Left forelimb (tissue), 1 donor: ENCODE measurements at regions not wholly inside any gene's neighbourhood (a gene's known extent, or its start where the extent isn't known, plus 50 kb on each side); places are given as distances from the start of the nearest gene placed in this dataset.

Source experiments
- DNase-seq: peaks from one replicate; pipeline ENCODE4 v3.0.0-alpha.2; 2018; ENCODE audit warnings: low spot score

DNA sequence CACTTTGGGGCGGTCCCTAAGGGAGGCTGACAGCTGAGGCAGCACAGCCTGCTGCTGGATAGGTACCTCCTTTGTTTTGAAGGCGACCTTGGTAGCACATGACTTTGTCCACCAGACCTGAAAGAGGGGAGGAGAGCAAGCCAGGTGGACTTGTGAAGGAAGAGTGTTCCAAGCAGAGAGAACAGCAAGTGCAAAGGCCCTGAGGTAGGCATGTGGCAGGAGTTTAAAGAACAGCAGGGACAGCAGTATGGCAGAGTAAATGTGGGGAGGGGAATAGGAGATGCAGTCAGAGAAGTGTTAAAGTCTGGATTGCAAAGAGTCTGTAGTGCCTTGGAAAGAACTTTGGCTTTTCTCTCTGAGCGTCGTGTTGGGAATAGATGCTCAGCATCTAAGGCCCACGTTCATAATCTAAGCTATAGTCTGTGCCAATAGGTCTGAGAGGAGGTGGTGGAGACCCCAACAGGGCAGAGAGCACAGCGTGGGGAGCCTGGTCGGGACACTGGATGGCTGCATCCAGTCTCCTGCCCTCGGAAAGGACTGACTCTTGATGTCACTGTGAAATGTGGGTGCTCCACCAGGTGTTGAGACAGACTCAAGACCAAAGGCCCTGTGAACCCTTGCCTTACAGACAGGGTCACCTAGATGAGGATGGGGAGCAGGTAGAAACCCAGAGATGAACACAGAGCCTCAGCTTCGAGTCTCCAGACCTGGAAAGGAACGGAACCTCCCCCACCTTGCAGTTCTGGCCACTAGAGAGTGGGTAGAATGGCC lies 242.1 kb upstream of the PWP1 start:
- no peak for DNase-seq

DNA sequence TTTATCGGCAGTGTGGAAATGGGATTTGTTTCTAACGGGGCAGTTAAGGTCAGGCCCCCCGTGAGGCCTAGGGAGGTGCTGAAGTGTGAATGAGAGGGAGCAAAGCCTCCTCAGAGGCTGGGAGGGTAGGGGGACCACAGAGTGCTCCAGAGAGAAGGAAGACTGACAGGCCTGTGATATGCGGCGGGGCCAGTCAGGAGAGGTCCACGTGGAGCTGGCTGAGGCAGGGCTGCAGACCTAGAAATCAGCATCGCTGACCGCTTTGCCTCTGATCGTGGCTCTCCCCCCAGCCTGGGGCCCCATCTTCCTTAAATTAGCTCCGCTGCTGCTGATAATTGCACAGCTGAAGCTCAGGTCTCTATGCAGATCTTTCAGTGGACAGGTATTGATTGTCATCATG lies 240.8 kb upstream of the PWP1 start:
- DNase-seq: no peak

DNA sequence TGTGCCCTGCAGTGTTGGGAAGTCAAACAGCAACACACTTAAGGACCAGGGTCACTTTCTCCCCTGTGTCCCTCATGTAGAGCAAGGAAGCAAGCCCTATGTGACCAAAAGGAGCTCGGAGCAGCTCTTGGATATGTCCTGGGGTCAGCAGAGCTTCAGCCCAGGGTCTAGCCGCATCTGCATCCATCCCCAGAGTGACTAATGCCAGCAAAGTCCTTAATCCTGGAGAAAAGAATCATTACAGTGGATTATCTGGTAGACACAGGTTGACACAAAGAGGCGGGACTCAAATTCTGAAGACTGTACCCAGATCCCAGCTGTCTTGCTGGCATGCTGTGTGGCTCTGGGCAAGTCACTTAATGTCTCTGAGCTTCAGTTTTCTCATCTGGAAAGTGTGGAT lies 239.1 kb upstream of the PWP1 start:
- no peak for DNase-seq

DNA sequence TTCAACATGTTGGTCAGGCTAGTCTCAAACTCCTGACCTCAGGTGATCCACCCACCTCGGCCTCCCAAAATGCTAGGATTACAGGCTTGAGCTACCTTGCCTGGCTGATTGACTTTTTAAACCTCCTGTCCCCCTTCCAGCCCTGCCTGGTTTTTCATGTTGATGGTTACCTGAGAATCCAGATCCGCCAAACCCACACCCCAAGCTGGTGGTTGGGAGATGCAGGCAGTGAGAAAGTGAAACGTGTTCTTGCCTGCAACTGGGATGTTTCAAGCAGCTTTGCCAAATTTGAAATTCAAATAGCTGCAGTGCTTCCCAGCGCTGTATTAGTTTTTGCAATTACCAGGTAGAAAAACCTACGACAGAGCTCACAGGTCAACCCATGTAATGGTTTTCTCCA lies 238.3 kb upstream of the PWP1 start:
- DNase-seq: no peak

DNA sequence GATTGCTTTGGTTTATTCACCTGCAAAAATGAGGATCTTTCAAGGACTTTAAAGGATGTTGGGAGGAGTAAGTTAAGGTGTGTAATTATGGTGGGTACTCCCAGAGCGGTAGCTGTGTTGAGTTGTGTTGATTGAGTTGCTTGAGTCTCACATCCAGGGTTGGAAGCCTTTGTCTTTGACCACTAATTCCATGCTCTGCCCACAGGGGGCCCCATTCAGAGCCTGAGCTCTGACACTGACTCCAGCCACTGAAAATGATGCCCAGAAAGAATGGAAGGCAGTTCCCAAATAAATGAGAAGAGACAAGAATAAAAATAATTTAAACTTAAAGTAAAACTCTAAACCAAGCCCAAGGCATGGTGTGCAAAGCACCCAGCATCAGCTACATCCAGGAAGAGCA lies 237.4 kb upstream of the PWP1 start:
- no peak for DNase-seq

DNA sequence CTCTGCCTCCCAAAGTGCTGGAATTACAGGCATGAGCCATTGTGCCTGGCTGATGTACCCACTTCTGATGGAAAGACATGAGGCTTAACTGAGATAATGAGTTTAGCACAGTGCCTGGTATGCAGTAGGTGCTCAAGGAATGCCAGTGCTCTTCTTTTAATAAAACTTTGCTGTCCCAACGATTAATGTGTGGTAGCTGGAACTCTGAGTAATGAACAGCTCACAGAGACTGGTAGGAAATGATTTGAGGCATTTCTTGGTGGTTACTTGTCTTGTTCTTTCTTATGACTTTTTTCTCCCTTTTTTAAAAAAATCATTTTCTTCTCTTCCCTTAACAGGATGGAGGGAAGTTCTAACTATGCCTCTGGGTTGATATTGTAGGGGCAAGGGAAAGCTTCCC lies 235.7 kb upstream of the PWP1 start:
- no peak for DNase-seq

DNA sequence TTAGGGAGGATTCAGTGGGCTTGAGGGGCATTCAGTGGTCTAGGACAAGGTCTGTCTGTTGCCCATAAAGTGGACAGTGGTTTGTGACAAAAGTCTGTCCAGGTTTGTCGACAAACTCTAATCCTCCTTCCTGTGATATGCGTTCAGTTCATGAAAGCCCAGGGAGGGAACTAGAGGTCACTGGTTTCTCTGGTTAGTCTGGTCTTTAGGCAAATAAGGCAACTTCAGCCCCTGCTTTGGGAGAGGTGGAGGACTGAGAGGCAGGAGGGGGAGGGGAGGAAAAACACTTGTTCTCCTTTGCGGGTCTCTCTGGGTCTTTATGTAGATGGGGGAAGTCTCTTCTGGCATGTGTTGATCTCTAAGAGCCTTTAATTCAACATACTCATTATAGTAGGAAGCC lies 235.1 kb upstream of the PWP1 start:
- DNase-seq: no peak

DNA sequence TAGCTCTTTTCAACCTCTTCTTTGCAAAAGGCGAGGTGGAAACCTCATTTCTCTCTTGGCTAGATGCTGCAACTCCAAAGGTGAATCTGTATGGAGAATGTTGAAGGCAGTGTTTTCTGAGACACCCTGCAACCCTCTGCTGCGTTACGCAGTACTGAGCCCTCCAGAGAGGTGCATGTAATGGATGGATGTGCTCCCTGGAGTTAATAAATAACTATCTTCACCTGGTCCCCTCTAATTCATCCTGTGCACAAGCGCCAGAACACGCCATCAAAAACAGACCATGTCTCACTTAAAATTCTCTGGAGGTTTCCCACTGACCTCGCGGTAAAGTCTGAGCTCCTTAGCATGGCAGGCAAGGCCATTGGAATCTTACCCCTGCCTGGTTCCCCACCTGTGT lies 234.4 kb upstream of the PWP1 start:
- no peak for DNase-seq

DNA sequence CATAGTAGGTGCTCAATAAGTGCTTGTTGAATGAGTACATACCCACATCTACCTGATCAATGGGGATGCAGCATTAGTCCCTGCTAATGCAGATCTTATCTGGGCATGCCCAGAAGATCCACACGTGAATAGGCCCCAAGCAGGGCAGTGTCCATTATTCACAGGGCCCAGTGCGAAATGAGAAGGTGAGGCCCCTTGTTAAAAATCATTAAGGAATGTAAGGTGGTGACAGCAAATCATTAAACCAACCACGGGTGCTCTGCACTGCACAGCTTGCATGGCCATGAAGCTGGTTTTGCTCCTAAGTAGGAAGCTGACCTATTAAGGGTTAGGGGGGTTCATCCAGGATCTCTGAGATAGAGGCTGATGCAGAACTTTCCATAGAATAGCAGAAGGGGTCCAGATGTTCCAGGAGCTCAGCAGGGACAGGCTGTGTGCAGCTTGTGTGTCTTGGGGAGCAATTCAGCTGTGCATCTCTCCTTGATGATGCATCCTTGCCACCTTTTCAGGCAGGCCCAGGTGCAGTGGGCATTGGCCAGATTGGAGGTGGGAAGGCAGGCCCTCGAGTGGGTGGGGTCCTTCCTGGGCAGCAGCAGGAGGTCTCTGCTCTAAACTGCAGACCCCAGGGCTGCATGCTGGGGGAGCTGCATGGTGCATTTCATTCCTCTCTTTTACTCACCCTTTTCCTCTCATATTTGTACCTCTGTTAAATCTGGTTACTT lies 231.3 kb upstream of the PWP1 start:
- DNase-seq: no peak

DNA sequence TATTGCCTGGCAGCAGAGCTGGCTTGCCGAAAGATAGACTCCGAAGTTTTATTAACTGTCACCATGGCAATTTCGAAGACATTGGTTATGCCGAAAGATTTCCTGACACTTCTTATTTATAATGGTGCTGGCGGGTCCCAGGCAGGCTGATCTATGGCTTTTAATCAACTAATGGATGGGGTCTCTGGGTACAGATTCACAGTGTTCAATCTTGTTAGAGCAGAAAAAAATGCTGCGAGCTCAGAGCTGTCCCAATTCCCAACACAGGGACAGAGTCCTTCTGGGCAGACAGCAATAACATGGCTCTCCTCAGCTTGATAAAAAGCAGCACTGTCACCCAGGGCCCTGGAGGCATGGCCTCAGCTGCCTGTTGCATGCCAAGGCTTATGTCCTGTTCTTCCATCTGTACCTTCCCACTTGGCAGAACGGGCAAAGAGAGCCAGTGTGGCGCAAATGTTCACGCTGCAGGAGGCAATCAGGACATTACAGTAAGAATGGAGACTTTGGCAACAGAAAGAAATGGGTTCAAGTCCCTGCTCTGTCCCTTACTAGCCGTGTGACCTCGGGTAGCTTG lies 228.2 kb upstream of the PWP1 start:
- DNase-seq: no peak

DNA sequence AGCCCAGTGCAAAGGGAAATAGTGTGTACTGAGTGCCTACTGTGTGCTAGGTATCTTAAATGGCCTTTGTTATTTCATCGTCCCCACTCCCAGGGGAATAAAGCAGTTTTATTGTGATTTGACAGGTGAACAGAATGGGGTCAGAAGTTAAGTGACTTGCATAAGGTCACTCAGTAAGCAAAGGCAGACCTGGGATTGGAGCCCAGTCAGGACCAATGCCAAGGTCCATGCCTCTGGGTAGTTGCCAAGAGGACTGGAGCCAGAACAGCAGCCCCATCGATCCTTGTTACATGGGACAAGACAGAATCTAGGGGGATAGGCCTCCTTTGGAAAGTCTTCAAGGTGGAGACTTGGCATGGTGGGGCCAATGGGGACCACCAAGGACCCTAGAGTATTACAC lies 227.4 kb upstream of the PWP1 start:
- no peak for DNase-seq

DNA sequence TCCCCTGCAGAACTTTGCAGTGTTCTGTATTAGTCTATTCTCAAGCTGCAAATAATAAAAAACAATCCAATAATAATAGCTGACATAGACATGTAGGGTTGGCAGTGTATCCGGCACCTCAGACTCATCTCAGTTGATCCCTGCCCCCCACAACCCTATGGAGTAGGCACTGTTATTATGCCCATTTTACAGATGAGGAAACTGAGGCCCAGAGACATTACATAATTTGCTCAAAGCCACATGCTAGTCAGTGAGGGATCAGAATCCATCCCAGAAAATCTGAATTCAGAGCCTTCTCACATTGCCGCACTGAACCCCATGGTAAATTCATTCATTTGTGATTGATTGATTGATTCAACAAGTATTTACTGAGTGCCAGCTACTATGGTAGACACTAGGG lies 226.6 kb upstream of the PWP1 start:
- DNase-seq: no peak

DNA sequence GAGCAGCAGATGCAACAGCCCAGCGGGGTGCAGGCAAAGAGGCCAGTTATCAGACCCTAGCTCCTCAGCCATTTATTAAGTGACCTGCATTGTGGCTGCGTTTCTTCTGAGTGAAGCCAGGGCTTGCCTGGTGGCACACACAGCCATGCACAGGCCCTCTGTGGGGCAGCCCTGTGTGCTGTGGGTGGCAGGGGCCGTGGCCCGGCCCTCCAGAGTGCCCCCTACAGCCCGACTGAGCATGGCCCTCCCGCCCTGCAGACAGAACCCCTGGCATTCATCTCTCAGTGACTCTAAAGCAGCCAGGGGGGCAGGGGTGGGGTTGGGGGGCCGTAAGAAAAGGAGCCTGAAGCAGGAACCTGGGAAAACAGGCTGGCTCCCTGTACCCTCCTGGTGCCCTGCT lies 226.0 kb upstream of the PWP1 start:
- DNase-seq: no peak

DNA sequence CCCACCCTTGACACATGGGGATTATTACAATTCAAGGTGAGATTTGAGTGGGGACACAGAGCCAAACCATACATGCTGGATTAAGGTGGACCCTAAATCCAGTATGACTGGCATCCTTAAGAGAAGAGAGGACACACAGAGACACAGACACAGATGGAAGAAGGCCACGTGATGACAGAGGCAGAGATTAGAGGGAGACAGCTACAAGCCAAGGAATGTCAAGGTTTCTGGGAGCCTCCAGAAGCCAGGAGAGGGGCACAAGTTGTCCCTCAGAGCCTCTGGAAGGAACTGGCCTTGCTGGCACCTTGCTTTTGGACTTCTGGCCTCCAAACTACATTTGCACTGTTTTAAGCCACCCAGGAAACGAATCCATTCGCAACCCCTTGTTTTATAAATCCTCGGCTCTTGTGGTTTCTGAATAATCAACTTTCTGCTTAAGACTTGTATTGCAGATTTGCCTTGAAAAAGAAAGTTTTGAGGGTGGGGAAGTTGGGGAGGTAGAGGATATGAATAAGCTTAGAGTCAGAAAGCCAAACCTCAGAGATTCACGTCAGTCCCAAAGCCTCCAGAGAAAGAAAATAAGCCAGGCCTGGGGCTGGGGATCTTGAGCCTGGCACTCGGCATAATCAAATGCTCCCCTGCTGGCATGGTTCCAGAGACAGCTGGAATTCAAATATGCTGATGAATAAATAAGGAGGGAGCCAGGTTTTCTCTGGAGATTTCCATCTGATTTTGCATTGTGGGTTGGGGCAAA lies 224.2 kb upstream of the PWP1 start:
- DNase-seq: no peak

DNA sequence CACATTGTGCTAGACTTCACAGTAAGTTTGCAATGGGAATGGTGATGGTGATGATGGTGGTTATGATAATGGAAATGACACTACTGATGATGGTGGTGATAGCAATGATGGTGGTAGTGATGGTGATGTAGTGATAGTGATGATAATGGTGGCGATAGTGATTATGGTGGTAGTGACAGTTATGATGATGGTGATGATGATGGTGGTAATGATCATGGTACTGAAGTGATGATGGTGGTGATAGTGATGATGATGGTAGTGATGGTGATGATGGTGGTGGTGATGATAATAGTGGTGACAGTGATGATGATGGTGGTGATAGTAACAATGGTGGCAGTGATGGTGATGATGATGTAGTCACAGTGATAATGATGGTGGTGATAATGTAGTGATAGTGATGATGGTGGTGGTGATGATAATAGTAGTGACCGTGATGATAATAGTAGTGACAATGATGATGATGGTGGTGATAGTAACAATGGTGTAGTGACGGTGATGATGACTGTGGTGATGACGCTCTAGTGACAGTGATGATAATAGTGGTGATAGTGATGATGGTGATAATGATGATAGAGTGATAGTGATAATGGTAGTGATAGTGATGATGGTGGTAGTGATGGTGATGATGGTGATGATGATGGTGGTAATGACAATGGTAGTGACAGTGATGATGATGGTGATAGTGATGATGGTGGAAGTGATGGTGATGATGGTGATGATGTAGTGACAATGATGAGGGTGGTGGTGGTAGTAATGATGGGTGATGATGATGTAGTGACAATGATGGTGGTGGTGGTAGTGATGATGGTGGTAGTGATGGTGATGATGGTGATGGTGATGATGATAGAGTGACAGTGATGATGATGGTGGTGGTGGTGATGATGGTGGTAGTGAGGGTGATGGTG lies 222.9 kb upstream of the PWP1 start:
- DNase-seq: no peak

DNA sequence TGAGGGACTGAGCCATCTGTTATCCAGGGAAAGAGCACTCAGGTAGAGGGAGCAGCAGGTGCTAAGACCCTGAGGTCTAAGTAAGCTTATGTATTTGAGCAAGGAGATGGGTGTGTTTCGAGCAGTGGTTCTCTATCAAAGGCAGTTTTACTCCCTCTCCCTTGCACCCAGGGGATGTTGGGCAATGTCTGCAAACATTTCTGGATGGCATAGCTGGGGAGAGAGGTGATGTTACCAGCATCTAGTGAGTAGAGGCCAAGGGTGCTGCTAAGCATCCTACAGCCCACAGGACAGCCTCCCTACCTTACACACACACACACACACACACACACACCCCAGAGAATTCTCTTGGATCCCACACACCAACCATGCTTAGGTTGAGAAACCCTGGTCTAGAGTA lies 221.0 kb upstream of the PWP1 start:
- DNase-seq: no peak

DNA sequence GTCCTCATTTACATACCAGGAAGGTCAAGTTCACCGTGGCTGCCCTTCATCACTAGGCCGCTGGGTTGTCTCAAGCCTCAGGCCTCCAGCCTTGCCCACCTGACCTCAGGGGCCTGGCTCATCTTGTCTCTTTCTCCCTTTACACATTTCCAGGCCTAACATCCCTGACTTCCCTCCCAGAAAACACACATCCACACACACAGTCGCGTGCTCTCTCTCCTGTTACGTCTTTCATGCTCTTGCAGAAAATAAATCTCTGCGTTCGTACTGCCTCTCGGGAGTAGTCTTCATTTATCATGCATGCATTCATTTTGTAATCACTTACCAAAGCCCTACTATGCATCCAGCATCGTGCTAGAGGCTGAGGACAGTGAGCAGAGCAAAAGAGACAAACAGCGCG lies 220.0 kb upstream of the PWP1 start:
- no peak for DNase-seq

DNA sequence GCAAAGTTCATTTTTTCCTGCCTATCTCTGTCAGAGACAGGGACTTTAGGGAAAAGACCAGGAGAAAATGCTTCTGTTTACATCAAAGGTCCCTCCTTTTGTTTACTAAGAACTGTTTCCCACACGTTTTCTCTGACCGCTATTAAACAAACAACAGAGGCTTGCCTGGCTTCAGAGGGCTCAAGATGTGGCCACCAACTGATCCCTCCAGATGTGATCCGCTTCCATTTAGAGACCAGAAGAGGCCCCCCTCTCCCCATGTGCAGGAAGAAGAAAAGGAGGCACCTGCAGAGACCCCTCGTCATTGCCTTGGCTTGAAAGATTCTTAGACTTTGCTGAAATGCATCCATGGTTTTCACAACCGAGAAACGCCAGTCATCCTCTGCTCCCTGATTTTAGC lies 217.9 kb upstream of the PWP1 start:
- DNase-seq: no peak

DNA sequence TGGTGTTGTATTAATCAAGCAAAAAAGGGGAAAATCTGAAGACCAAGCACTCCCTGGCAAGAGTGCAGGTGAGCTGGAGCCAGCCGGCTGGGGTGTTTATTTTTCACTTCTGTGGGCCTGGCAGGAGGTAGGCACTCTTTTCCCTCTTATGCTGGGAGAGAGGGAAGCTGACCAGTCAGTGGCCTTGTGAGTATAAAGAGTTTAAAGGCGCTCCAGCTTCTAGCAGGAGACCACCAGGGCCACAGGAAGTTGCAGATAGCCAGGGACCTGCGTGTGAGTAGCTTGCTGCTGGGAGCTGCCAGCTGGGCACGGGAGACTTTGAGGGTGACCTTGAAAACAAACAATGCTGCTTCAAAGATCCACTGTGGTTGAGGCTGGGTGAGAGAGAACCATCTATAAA lies 217.4 kb upstream of the PWP1 start:
- no peak for DNase-seq

DNA sequence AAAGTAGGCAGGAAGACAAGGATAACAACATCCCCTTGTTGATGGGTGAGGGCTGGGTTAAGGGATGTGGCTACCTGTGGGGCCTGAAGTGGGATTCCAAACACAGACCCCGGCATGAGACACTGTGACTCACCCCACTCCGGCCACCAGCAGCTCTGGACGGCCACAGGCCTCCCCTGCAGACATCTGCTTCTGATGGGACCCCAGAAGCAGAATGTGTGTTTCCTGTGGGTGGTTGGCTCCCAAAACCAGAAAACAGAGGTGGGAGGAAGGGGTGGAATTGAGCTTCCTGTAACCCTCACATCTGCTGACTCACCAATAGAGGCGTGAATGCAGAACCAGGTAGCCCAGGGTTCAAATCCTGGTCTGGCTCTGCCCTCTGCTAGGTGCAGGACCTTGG lies 216.6 kb upstream of the PWP1 start:
- DNase-seq: no peak

DNA sequence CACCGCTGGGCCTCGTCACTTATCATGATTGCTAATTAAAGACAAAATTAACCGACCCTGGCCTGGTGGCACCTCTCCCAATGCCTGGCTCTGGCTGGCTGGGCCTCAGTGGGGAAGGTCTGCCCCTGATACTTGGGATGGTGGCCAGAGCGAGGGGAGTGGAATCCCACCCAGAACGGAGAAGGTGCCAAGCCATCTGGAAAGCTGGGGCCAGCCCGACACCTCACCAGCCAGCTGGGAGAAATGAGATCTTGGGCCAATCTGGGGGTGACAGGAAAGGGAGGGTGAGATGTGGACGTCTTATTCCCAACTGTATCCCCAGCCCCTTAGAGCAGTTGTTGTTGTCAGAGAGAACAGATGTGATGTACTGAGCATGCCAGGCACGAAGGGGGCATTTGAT lies 215.0 kb upstream of the PWP1 start:
- DNase-seq: no peak

DNA sequence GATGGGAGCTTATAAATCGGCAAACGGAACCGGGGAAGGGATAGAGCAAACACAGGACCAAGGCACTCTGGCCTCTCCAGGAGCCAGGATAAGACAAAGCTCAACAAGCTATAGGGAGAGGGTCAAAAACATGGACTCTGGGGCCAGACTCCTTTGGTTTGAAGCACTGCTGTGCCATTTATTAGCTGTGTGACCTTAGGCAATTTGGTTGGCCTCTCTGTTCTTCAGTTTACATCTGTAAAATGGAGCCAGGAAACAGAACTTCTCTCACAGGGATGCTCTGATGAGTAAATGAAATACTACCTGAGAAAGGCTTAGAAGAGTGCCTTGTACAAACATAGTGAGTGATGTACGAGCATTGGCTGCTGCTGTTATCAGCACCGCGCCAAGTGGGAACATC lies 213.3 kb upstream of the PWP1 start:
- no peak for DNase-seq
